HepG2 (cell line): ENCODE measurements at regions not wholly inside any gene's neighbourhood (a gene's known extent, or its start where the extent isn't known, plus 50 kb on each side); places are given as distances from the start of the nearest gene placed in this dataset.

Source experiments
- ATAC-seq: fragments of 200-7000 bp; cut with Tn5 transposase; 3 replicates; pipeline ENCODE4 v1.9.1; 2020; ENCODE audit warnings: mild to moderate bottlenecking, moderate library complexity
- BruUV-seq: library from RNA; stranded (reverse); fragments of 400-500 nt; replicated peaks from 2 replicates; lab custom pipeline; 2021; lab: Mats Ljungman, UMichigan
- CTCF ChIA-PET: fragments of 300-600 bp; formaldehyde crosslinking; extraction: SDS; loops from one replicate; lab custom pipeline; 2021; ENCODE audit warnings: low total read pairs, inconsistent platforms, low intra/inter-chr PET ratio; lab: Yijun Ruan, JAX
- POLR2A ChIA-PET: fragments of 350-600 bp; sonication (Branson Sonifier 250); formaldehyde crosslinking; loops from one replicate; lab custom pipeline; 2020; ENCODE audit warnings: antibody characterized with exemption, inconsistent platforms; lab: Yijun Ruan, JAX
- DNase-seq: peaks from one replicate; pipeline ENCODE4 v3.0.0-alpha.2; 2015; ENCODE audit warnings: low spot score
- FAIRE-seq: peaks from 3 replicates; lab custom pipeline; 2011; peaks lifted over from hg19 to GRCh38; lab: Jason Lieb, UNC
- H2AFZ ChIP-seq: one replicate; pipeline ENCODE4 v1.6.1; 2011; ENCODE audit warnings: low read length, inconsistent platforms
- H3K27ac ChIP-seq: fragments of 300-600 bp; 3 replicates; pipeline ENCODE4 v1.8.0; 2011; ENCODE audit warnings: mixed run types, mild to moderate bottlenecking, mixed read lengths, low read length, inconsistent platforms; ENCODE audit not compliant: insufficient read depth; ENCODE audit errors: extremely low read length
- H3K27me3 ChIP-seq, 2 experiments: fragments of 200-600 bp in 1 of 2; 2 replicates in 1 of 2; 3 replicates in 1 of 2; pipeline versions ENCODE4 v1.6.0 to v1.8.0; 2011; ENCODE audit warnings: low read length in 2 of 2, mild to moderate bottlenecking in 2 of 2, moderate library complexity in 2 of 2, inconsistent platforms in 1 of 2; ENCODE audit not compliant: insufficient read depth in 2 of 2, control insufficient read depth in 1 of 2
- H3K36me3 ChIP-seq, 2 experiments: fragments of 200-600 bp in 1 of 2; replicated peaks in 1 of 2; 2 replicates in 1 of 2; 3 replicates in 1 of 2; pipeline versions ENCODE4 v1.5.1 to v1.8.0; 2011; ENCODE audit warnings: low read length in 2 of 2, inconsistent platforms in 1 of 2; ENCODE audit not compliant: insufficient read depth in 2 of 2, control insufficient read depth in 1 of 2
- H3K4me1 ChIP-seq: 2 replicates; pipeline ENCODE4 v1.5.1; 2012; ENCODE audit warnings: low read length, inconsistent platforms; ENCODE audit not compliant: insufficient read depth
- H3K4me2 ChIP-seq: 2 replicates; pipeline ENCODE4 v1.6.0; 2011; ENCODE audit warnings: low read depth, low read length, inconsistent platforms
- H3K4me3 ChIP-seq, 3 experiments: fragments of 200-600 bp in 1 of 3; sonication (generic), shearing (Covaris generic) in 1 of 3; replicated peaks in 1 of 3; 2 replicates each; pipeline ENCODE4 v1.5.1; 2011 to 2016; ENCODE audit warnings: low read length in 3 of 3, inconsistent platforms in 2 of 3, low read depth in 2 of 3, mild to moderate bottlenecking in 2 of 3, control low read depth in 1 of 3, mixed read lengths in 1 of 3; ENCODE audit not compliant: insufficient read depth in 1 of 3
- H3K79me2 ChIP-seq: one replicate; pipeline ENCODE4 v1.6.1; 2011; ENCODE audit warnings: low read length, inconsistent platforms; ENCODE audit not compliant: insufficient read depth
- H3K9ac ChIP-seq: 2 replicates; pipeline ENCODE4 v1.6.0; 2011; ENCODE audit warnings: mild to moderate bottlenecking, low read depth, low read length, inconsistent platforms; ENCODE audit not compliant: insufficient read depth
- H3K9me3 ChIP-seq: 2 replicates; pipeline ENCODE4 v1.5.1; 2012; ENCODE audit warnings: mild to moderate bottlenecking, low read length
- H4K20me1 ChIP-seq: 2 replicates; pipeline ENCODE4 v1.6.0; 2011; ENCODE audit warnings: inconsistent platforms, mild to moderate bottlenecking, low read length, moderate library complexity; ENCODE audit not compliant: insufficient read depth
- ARID2 ChIP-seq: sonication (generic); formaldehyde crosslinking; IDR thresholded peaks from 2 replicates; pipeline ENCODE4 v1.8.1; 2022; ENCODE audit warnings: mild to moderate bottlenecking, missing genetic modification reagents, borderline replicate concordance
- ATF1 ChIP-seq: IDR thresholded peaks from 2 replicates; pipeline ENCODE4 v1.6.1; 2016; ENCODE audit warnings: mild to moderate bottlenecking, control low read depth
- CHD2 ChIP-seq: IDR thresholded peaks from 2 replicates; pipeline ENCODE4 v1.6.1; 2011; ENCODE audit warnings: low read depth, low read length, improper control_type of control experiment
- GLI4 ChIP-seq: sonication (generic); formaldehyde crosslinking; IDR thresholded peaks from 2 replicates; pipeline ENCODE4 v1.5.1; 2020; ENCODE audit warnings: missing genetic modification reagents, mild to moderate bottlenecking, moderate library complexity, borderline replicate concordance
- GZF1 ChIP-seq: sonication (generic); formaldehyde crosslinking; IDR thresholded peaks from 2 replicates; pipeline ENCODE4 v1.5.1; 2020; ENCODE audit warnings: mild to moderate bottlenecking, missing genetic modification reagents
- MEF2D ChIP-seq: sonication (generic); formaldehyde crosslinking; IDR thresholded peaks from 2 replicates; pipeline ENCODE4 v1.5.1; 2020; ENCODE audit warnings: mild to moderate bottlenecking, missing genetic modification reagents
- MIER3 ChIP-seq: IDR thresholded peaks from 2 replicates; pipeline ENCODE4 v1.6.1; 2016; ENCODE audit warnings: missing compliant biosample characterization, borderline replicate concordance
- NFKB2 ChIP-seq: sonication (generic); formaldehyde crosslinking; IDR thresholded peaks from 2 replicates; pipeline ENCODE4 v1.4.0; 2020; ENCODE audit warnings: missing genetic modification reagents, borderline replicate concordance
- ZNF225 ChIP-seq: sonication (generic); formaldehyde crosslinking; IDR thresholded peaks from 2 replicates; pipeline ENCODE4 v1.4.0; 2020; ENCODE audit warnings: mild to moderate bottlenecking, missing genetic modification reagents
- ZNF33A ChIP-seq: sonication (generic); formaldehyde crosslinking; IDR thresholded peaks from 2 replicates; pipeline ENCODE4 v1.5.1; 2020; ENCODE audit warnings: missing genetic modification reagents, mild to moderate bottlenecking, moderate library complexity, borderline replicate concordance
- ZSCAN29 ChIP-seq: sonication (generic); formaldehyde crosslinking; conservative IDR thresholded peaks from 2 replicates; pipeline ENCODE4 v1.4.0; 2020; ENCODE audit warnings: mild to moderate bottlenecking, missing genetic modification reagents
- WGBS: methylation state at CpG from one replicate; pipeline ENCODE4 v1.1.6; 2017; ENCODE audit warnings: low lambda C conversion rate; 5-methylcytosine and 5-hydroxymethylcytosine counted together
- in situ Hi-C: cut with HindIII; loops from 2 replicates; pipeline ENCODE4 v1.10.0; 2017; ENCODE audit warnings: low pct_unique_long_range_greater_than_20kb; ENCODE audit not compliant: extremely low pct_ligation_motif_present
- intact Hi-C: fragments of 100-400 bp; cut with micrococcal nuclease; formaldehyde crosslinking; loops from one replicate; pipeline ENCODE4 v1.10.0; 2022; ENCODE audit not compliant: unreplicated experiment
- TF ChIP-seq, protein P1 (sequence below), 2 experiments: sonication (generic) in 1 of 2; formaldehyde crosslinking in 1 of 2; IDR thresholded peaks; 2 replicates each; pipeline versions ENCODE4 v1.4.0 to v1.6.1; 2016 to 2020; ENCODE audit warnings: borderline replicate concordance in 1 of 2, low read depth in 1 of 2, mild to moderate bottlenecking in 1 of 2, missing genetic modification reagents in 1 of 2
- TF ChIP-seq, protein P2 (sequence below): sonication (generic); formaldehyde crosslinking; IDR thresholded peaks from 2 replicates; pipeline ENCODE4 v1.4.0; 2020; ENCODE audit warnings: missing genetic modification reagents; ENCODE audit errors: not compliant biosample characterization

DNA sequence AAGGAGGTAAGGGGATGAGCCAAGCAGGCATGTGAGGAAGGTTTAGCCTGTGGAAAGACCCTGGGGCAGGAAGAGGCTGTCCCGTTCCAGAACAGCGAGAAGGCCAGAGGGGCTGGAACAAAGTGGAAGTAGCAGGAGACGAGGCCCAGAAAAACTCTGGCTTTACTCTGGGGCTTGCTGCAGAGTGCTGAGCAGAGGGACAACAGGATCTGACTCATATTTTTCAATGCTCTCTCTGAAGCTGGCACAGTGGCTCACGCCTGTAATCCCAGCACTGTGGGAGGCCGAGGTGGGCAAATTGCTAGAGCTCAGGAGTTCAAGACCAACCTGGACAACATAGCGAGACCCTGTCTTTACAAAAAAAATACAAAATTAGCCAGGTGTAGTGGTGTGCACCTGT lies 52.4 kb upstream of the PAX7 start:
- H3K4me3 ChIP-seq: no peak overlapping the region
- no TSS peak for BruUV-seq
- ChIA-PET CTCF (no interaction called here), POLR2A (no interaction called here)
- H3K27ac ChIP-seq: no peak overlapping the region
- H3K9me3 ChIP-seq: no peaks in the 10 kb centered on the region
- FAIRE-seq (no peak), DNase-seq (no peak), ATAC-seq (no peak)
- no peak overlapping the region for H3K9ac ChIP-seq
- in situ Hi-C loops: no loop called here
- intact Hi-C loops: no loop called here
- H3K36me3 ChIP-seq: no peaks in the 10 kb centered on the region
- H3K4me1 ChIP-seq: no peaks in the 10 kb centered on the region
- no peak overlapping the region for H2AFZ ChIP-seq
- H3K4me2 ChIP-seq: no peak overlapping the region
- TF ChIP-seq MIER3 (CRISPR knock-in tag) (no peak), ATF1 (CRISPR knock-in tag) (no peak), ZNF225 (no peak), ZNF33A (no peak), MEF2D (CRISPR knock-in tag) (no peak), ARID2 (CRISPR knock-in tag) (no peak), GLI4 (CRISPR knock-in tag) (no peak), ZSCAN29 (CRISPR knock-in tag) (no peak), CHD2 (no peak), NFKB2 (no peak), GZF1 (CRISPR knock-in tag) (no peak)
- TF ChIP-seq, protein P1, sequence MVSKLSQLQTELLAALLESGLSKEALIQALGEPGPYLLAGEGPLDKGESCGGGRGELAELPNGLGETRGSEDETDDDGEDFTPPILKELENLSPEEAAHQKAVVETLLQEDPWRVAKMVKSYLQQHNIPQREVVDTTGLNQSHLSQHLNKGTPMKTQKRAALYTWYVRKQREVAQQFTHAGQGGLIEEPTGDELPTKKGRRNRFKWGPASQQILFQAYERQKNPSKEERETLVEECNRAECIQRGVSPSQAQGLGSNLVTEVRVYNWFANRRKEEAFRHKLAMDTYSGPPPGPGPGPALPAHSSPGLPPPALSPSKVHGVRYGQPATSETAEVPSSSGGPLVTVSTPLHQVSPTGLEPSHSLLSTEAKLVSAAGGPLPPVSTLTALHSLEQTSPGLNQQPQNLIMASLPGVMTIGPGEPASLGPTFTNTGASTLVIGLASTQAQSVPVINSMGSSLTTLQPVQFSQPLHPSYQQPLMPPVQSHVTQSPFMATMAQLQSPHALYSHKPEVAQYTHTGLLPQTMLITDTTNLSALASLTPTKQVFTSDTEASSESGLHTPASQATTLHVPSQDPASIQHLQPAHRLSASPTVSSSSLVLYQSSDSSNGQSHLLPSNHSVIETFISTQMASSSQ (IDR thresholded peaks at IDR 0.05; ENCODE audit: low read depth): no peak
- TF ChIP-seq, protein P1 (CRISPR knock-in tag; IDR thresholded peaks at IDR 0.05; ENCODE audit: borderline replicate concordance): no peak
- TF ChIP-seq, protein P2, sequence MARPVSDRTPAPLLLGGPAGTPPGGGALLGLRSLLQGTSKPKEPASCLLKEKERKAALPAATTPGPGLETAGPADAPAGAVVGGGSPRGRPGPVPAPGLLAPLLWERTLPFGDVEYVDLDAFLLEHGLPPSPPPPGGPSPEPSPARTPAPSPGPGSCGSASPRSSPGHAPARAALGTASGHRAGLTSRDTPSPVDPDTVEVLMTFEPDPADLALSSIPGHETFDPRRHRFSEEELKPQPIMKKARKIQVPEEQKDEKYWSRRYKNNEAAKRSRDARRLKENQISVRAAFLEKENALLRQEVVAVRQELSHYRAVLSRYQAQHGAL (CRISPR knock-in tag): no peak
- no peaks in the 10 kb centered on the region for H3K79me2 ChIP-seq
- 28% methylated on average over 6 of the region's 6 CpGs for WGBS
- peaks cover 4% of the 10 kb centered on the region; the same call in 1 of the 2 replicates for H4K20me1 ChIP-seq
- no peaks in the 10 kb centered on the region for H3K27me3 ChIP-seq
